IMR-90 (cell line): ENCODE measurements at regions not wholly inside any gene's neighbourhood (a gene's known extent, or its start where the extent isn't known, plus 50 kb on each side); places are given as distances from the start of the nearest gene placed in this dataset.

Experiments used
- ATAC-seq: fragments of 200-7000 bp; cut with Tn5 transposase; 2 replicates; pipeline ENCODE4 v1.9.1; 2020; ENCODE audit warnings: low read depth, mild to moderate bottlenecking, moderate library complexity
- BruUV-seq: library from RNA; stranded (reverse); fragments of 400-500 nt; replicated peaks from 2 replicates; lab custom pipeline; 2021; lab: Mats Ljungman, UMichigan
- CTCF ChIA-PET: fragments of 300-600 bp; formaldehyde crosslinking; extraction: SDS; loops from one replicate; lab custom pipeline; 2021; ENCODE audit warnings: antibody characterized with exemption; lab: Yijun Ruan, JAX
- POLR2A ChIA-PET: fragments of 300-600 bp; sonication (Branson Sonifier 250); formaldehyde crosslinking; loops from one replicate; lab custom pipeline; 2022; ENCODE audit warnings: antibody characterized with exemption; ENCODE audit not compliant: unreplicated experiment; lab: Charles Lee
- DNase-seq: peaks from one replicate; pipeline ENCODE4 v3.0.0; 2013
- H2AFZ ChIP-seq: replicated peaks from 2 replicates; pipeline ENCODE3; 2013; ENCODE audit warnings: low read length, mild to moderate bottlenecking; ENCODE audit not compliant: poor library complexity
- H2AK5ac ChIP-seq: 2 replicates; pipeline ENCODE4 v1.6.1; 2013; ENCODE audit warnings: low read depth, low read length, inconsistent platforms
- H2AK9ac ChIP-seq: replicated peaks from 2 replicates; pipeline ENCODE3; 2013; ENCODE audit warnings: mild to moderate bottlenecking, low read depth, low read length, moderate library complexity; ENCODE audit not compliant: poor library complexity
- H2BK120ac ChIP-seq: 2 replicates; pipeline ENCODE4 v1.6.1; 2013; ENCODE audit warnings: low read depth, low read length, inconsistent platforms
- H2BK15ac ChIP-seq: 3 replicates; pipeline ENCODE4 v1.6.1; 2013; ENCODE audit warnings: low read depth, low read length, inconsistent platforms
- H2BK20ac ChIP-seq: 2 replicates; pipeline ENCODE4 v1.6.1; 2013; ENCODE audit warnings: low read depth, mild to moderate bottlenecking, inconsistent platforms, low read length, moderate library complexity
- H2BK5ac ChIP-seq: 2 replicates; pipeline ENCODE4 v1.6.1; 2013; ENCODE audit warnings: mild to moderate bottlenecking, low read depth, low read length, inconsistent platforms; ENCODE audit not compliant: poor library complexity, severe bottlenecking
- H3K14ac ChIP-seq: replicated peaks from 2 replicates; pipeline ENCODE4 v1.6.1; 2013; ENCODE audit warnings: low read depth, low read length, inconsistent platforms
- H3K18ac ChIP-seq: 2 replicates; pipeline ENCODE4 v1.6.1; 2013; ENCODE audit warnings: low read depth, low read length, control low read depth
- H3K23ac ChIP-seq: 2 replicates; pipeline ENCODE4 v1.6.1; 2013; ENCODE audit warnings: low read depth, low read length, inconsistent platforms
- H3K27ac ChIP-seq: 2 replicates; pipeline ENCODE4 v1.5.1; 2013; ENCODE audit warnings: mild to moderate bottlenecking, control low read depth, low read length; ENCODE audit not compliant: insufficient read depth
- H3K27me3 ChIP-seq: 2 replicates; pipeline ENCODE4 v1.6.1; 2013; ENCODE audit warnings: low read length; ENCODE audit not compliant: control insufficient read depth, insufficient read depth
- H3K36me3 ChIP-seq: 2 replicates; pipeline ENCODE4 v1.6.1; 2013; ENCODE audit warnings: low read length, mixed read lengths; ENCODE audit not compliant: control insufficient read depth, insufficient read depth
- H3K4ac ChIP-seq: 2 replicates; pipeline ENCODE4 v1.6.1; 2013; ENCODE audit warnings: low read depth, low read length, inconsistent platforms
- H3K4me1 ChIP-seq: 2 replicates; pipeline ENCODE4 v1.6.1; 2013; ENCODE audit warnings: low read length, mixed read lengths; ENCODE audit not compliant: control insufficient read depth, insufficient read depth
- H3K4me2 ChIP-seq: 2 replicates; pipeline ENCODE4 v1.6.1; 2013; ENCODE audit warnings: low read depth, mild to moderate bottlenecking, control low read depth, low read length, moderate library complexity
- H3K4me3 ChIP-seq: 2 replicates; pipeline ENCODE4 v1.5.1; 2013; ENCODE audit warnings: low read depth, mild to moderate bottlenecking, control low read depth, low read length, moderate library complexity; ENCODE audit not compliant: insufficient read depth
- H3K56ac ChIP-seq: 2 replicates; pipeline ENCODE4 v1.6.1; 2013; ENCODE audit warnings: low read length, inconsistent platforms; ENCODE audit not compliant: insufficient read depth; ENCODE audit errors: extremely low read depth
- H3K79me1 ChIP-seq, 2 experiments: 2 replicates each; pipeline ENCODE4 v1.6.1; 2013; ENCODE audit warnings: low read length in 2 of 2, inconsistent platforms in 1 of 2, low read depth in 1 of 2
- H3K9ac ChIP-seq: 2 replicates; pipeline ENCODE4 v1.6.1; 2013; ENCODE audit warnings: low read depth, low read length, control low read depth
- H3K9me1 ChIP-seq: 2 replicates; pipeline ENCODE4 v1.6.1; 2013; ENCODE audit warnings: low read length, inconsistent platforms; ENCODE audit not compliant: insufficient read depth
- H3K9me3 ChIP-seq: 2 replicates; pipeline ENCODE4 v1.6.1; 2013; ENCODE audit warnings: low read length; ENCODE audit not compliant: control insufficient read depth, insufficient read depth
- H4K20me1 ChIP-seq: 2 replicates; pipeline ENCODE4 v1.6.1; 2013; ENCODE audit warnings: low read length, inconsistent platforms; ENCODE audit not compliant: insufficient read depth
- H4K5ac ChIP-seq: 2 replicates; pipeline ENCODE4 v1.6.1; 2013; ENCODE audit warnings: mild to moderate bottlenecking, low read depth, low read length, control low read depth
- H4K8ac ChIP-seq, 2 experiments: 2 replicates each; pipeline ENCODE4 v1.6.1; 2013; ENCODE audit warnings: low read depth in 2 of 2, low read length in 2 of 2, control low read depth in 1 of 2, inconsistent platforms in 1 of 2
- H4K91ac ChIP-seq: 2 replicates; pipeline ENCODE4 v1.6.1; 2013; ENCODE audit warnings: low read depth, low read length, inconsistent platforms; ENCODE audit not compliant: insufficient read depth
- BHLHE40 ChIP-seq: fragments of 150-350 bp; IDR thresholded peaks from 2 replicates; pipeline ENCODE4 v1.6.1; 2016; ENCODE audit warnings: mild to moderate bottlenecking, low read depth, low read length
- CEBPB ChIP-seq: IDR thresholded peaks from 2 replicates; pipeline ENCODE4 v1.6.1; 2012; ENCODE audit warnings: low read depth, low read length, improper control_type of control experiment
- CHD1 ChIP-seq: IDR thresholded peaks from 2 replicates; pipeline ENCODE4 v1.6.1; 2012; ENCODE audit warnings: low read depth, low read length, improper control_type of control experiment
- FOS ChIP-seq: fragments of 150-350 bp; IDR thresholded peaks from 2 replicates; pipeline ENCODE4 v1.6.1; 2016; ENCODE audit warnings: low read depth, low read length
- MAFK ChIP-seq: IDR thresholded peaks from 2 replicates; pipeline ENCODE4 v1.6.1; 2012; ENCODE audit warnings: low read depth, low read length, improper control_type of control experiment
- MAZ ChIP-seq: IDR thresholded peaks from 2 replicates; pipeline ENCODE4 v1.6.1; 2012; ENCODE audit warnings: low read depth, mild to moderate bottlenecking, low read length, improper control_type of control experiment, moderate library complexity, borderline replicate concordance
- MXI1 ChIP-seq: IDR thresholded peaks from 2 replicates; pipeline ENCODE4 v1.6.1; 2012; ENCODE audit warnings: low read depth, mild to moderate bottlenecking, low read length, moderate library complexity, borderline replicate concordance
- NFE2L2 ChIP-seq: fragments of 150-350 bp; IDR thresholded peaks from 2 replicates; pipeline ENCODE4 v1.6.1; 2016; ENCODE audit warnings: low read depth, mild to moderate bottlenecking, low read length
- RAD21 ChIP-seq: IDR thresholded peaks from 2 replicates; pipeline ENCODE4 v1.6.1; 2012; ENCODE audit warnings: low read length, improper control_type of control experiment
- RCOR1 ChIP-seq: IDR thresholded peaks from 2 replicates; pipeline ENCODE4 v1.6.1; 2012; ENCODE audit warnings: mild to moderate bottlenecking, low read length, improper control_type of control experiment; ENCODE audit not compliant: insufficient replicate concordance
- RFX5 ChIP-seq: IDR thresholded peaks from 2 replicates; pipeline ENCODE4 v1.8.0; 2012; ENCODE audit warnings: low read depth, mild to moderate bottlenecking, low read length, moderate library complexity
- SMC3 ChIP-seq: fragments of 150-350 bp; IDR thresholded peaks from 2 replicates; pipeline ENCODE4 v1.6.1; 2016; ENCODE audit warnings: low read depth, mild to moderate bottlenecking, antibody characterized with exemption, low read length, moderate library complexity
- WGBS, 2 experiments: methylation state at CpG; one replicate each; pipeline versions ENCODE4 v1.1.5 to v1.1.7; 2013; ENCODE audit warnings: missing lambda C conversion rate in 2 of 2; ENCODE audit not compliant: insufficient read length in 1 of 2; ENCODE audit errors: extremely low coverage in 2 of 2; 5-methylcytosine and 5-hydroxymethylcytosine counted together
- dilution Hi-C: fragments of 300-500 bp; cut with HindIII; formaldehyde crosslinking; loops from one replicate; pipeline ENCODE4 v1.14.3; 2018; ENCODE audit warnings: low sequenced_read_pairs; ENCODE audit not compliant: unreplicated experiment
- in situ Hi-C: fragments of 300-500 bp; cut with MboI; formaldehyde crosslinking; loops from 3 replicates; pipeline ENCODE4 v1.14.3; 2019; ENCODE audit warnings: low sequenced_read_pairs, inconsistent platforms, mixed read lengths
- intact Hi-C: fragments of 100-400 bp; cut with micrococcal nuclease; formaldehyde crosslinking; loops from 2 replicates; pipeline ENCODE4 v1.10.0; 2022
- TF ChIP-seq, protein P1 (sequence below): fragments of 150-350 bp; IDR thresholded peaks from 2 replicates; pipeline ENCODE4 v1.6.1; 2016; ENCODE audit warnings: low read depth, mild to moderate bottlenecking, low read length, moderate library complexity, borderline replicate concordance
- TF ChIP-seq, protein P2 (sequence below): fragments of 150-350 bp; IDR thresholded peaks from 2 replicates; pipeline ENCODE4 v1.6.1; 2017; ENCODE audit warnings: mild to moderate bottlenecking, antibody characterized with exemption, low read length, low read depth
- TF ChIP-seq, protein P3 (sequence below): conservative IDR thresholded peaks from 2 replicates; pipeline ENCODE4 v1.5.1; 2012; ENCODE audit warnings: mild to moderate bottlenecking, low read depth, low read length, improper control_type of control experiment

DNA sequence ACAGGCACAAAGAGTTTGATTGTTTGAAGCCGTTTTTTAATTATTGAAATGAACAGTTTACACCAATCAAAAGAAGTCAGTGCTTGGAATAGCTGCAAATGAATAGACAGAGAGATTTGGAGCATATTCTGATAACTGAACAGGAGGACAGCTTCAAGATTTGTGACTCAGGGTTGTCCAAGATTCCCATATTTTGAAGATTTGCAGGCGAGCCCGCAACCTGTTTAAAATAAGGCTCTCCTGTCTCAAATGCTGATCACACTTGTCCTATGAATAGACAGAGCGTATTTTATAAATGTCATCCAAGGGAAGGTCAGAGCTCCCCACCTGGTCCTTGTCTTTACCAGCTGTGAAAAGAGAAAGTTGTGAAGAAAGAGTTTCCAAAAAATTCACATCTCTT lies 198.7 kb downstream of the RNF144A start:
- ChIA-PET CTCF (no interaction called here), POLR2A (no interaction called here)
- Histone ChIP-seq H2AK9ac (no peak overlapping the region), H3K9me3 (peaks cover 2% of the 10 kb centered on the region; the same call in 1 of the 2 replicates), H3K27me3 (no peaks in the 10 kb centered on the region), H3K4me2 (no peak overlapping the region), H3K27ac (no peak overlapping the region), H3K56ac (no peak overlapping the region), H2BK120ac (no peak overlapping the region), H2BK20ac (no peak overlapping the region), H3K4me1 (no peaks in the 10 kb centered on the region), H2AFZ (no peak overlapping the region), H3K9me1 (no peaks in the 10 kb centered on the region), H3K9ac (no peak overlapping the region), H2AK5ac (no peak overlapping the region), H3K18ac (no peak overlapping the region), H2BK5ac (no peak overlapping the region), H4K5ac (no peak overlapping the region), H3K36me3 (no peaks in the 10 kb centered on the region), H3K23ac (no peak overlapping the region), H3K79me1 (no peaks in the 10 kb centered on the region), H3K14ac (no peak overlapping the region), H4K8ac (no peak overlapping the region), H2BK15ac (no peak overlapping the region), H3K4me3 (no peak overlapping the region), H4K91ac (no peak overlapping the region), H4K20me1 (no peaks in the 10 kb centered on the region), H3K4ac (no peak overlapping the region)
- no peak for TF ChIP-seq MAFK
- TF ChIP-seq, protein P1, sequence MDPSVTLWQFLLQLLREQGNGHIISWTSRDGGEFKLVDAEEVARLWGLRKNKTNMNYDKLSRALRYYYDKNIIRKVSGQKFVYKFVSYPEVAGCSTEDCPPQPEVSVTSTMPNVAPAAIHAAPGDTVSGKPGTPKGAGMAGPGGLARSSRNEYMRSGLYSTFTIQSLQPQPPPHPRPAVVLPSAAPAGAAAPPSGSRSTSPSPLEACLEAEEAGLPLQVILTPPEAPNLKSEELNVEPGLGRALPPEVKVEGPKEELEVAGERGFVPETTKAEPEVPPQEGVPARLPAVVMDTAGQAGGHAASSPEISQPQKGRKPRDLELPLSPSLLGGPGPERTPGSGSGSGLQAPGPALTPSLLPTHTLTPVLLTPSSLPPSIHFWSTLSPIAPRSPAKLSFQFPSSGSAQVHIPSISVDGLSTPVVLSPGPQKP, result no peak
- no peak for TF ChIP-seq CEBPB
- no peak for TF ChIP-seq RFX5
- TF ChIP-seq BHLHE40, result no peak
- no peak for TF ChIP-seq CHD1
- TF ChIP-seq, protein P2, sequence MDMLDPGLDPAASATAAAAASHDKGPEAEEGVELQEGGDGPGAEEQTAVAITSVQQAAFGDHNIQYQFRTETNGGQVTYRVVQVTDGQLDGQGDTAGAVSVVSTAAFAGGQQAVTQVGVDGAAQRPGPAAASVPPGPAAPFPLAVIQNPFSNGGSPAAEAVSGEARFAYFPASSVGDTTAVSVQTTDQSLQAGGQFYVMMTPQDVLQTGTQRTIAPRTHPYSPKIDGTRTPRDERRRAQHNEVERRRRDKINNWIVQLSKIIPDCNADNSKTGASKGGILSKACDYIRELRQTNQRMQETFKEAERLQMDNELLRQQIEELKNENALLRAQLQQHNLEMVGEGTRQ, result no peak
- TF ChIP-seq MXI1, result no peak
- TF ChIP-seq, protein P3, sequence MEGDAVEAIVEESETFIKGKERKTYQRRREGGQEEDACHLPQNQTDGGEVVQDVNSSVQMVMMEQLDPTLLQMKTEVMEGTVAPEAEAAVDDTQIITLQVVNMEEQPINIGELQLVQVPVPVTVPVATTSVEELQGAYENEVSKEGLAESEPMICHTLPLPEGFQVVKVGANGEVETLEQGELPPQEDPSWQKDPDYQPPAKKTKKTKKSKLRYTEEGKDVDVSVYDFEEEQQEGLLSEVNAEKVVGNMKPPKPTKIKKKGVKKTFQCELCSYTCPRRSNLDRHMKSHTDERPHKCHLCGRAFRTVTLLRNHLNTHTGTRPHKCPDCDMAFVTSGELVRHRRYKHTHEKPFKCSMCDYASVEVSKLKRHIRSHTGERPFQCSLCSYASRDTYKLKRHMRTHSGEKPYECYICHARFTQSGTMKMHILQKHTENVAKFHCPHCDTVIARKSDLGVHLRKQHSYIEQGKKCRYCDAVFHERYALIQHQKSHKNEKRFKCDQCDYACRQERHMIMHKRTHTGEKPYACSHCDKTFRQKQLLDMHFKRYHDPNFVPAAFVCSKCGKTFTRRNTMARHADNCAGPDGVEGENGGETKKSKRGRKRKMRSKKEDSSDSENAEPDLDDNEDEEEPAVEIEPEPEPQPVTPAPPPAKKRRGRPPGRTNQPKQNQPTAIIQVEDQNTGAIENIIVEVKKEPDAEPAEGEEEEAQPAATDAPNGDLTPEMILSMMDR, result no peak
- TF ChIP-seq NFE2L2, result no peak
- TF ChIP-seq RCOR1, result no peak
- TF ChIP-seq RAD21, result no peak
- TF ChIP-seq FOS, result no peak
- TF ChIP-seq MAZ, result no peak
- no peak for TF ChIP-seq SMC3
- intact Hi-C loops, result no loop called here
- dilution Hi-C loops, result no loop called here
- in situ Hi-C loops, result loop anchor here (25.0 kb wide), 1 partner anchor 1571 kb away; the partner anchor contains the start of gene ID2
- no peak for DNase-seq
- BruUV-seq, result no TSS peak
- WGBS, 2 experiments, result no CpG with 5 or more reads among the region's 4 CpGs
- ATAC-seq, result no peak
